Testis (tissue), 2 donors: ENCODE measurements at regions not wholly inside any gene's neighbourhood (a gene's known extent, or its start where the extent isn't known, plus 50 kb on each side); places are given as distances from the start of the nearest gene placed in this dataset.

Experiments
- POLR2A ChIP-seq: fragments of 450-650 bp; IDR thresholded peaks from one replicate; pipeline ENCODE4 v1.6.1; 2017; ENCODE audit warnings: antibody characterized with exemption, mild to moderate bottlenecking, moderate library complexity
- TF ChIP-seq, protein P1 (sequence below), 3 experiments: fragments of 450-650 bp in 2 of 3; fragments of 200-600 bp in 1 of 3; sonication (generic) in 1 of 3; IDR thresholded peaks; one replicate each; pipeline ENCODE4 v1.5.1; 2016 to 2019; ENCODE audit warnings: antibody characterized with exemption in 3 of 3, mild to moderate bottlenecking in 2 of 3, moderate library complexity in 1 of 3

DNA sequence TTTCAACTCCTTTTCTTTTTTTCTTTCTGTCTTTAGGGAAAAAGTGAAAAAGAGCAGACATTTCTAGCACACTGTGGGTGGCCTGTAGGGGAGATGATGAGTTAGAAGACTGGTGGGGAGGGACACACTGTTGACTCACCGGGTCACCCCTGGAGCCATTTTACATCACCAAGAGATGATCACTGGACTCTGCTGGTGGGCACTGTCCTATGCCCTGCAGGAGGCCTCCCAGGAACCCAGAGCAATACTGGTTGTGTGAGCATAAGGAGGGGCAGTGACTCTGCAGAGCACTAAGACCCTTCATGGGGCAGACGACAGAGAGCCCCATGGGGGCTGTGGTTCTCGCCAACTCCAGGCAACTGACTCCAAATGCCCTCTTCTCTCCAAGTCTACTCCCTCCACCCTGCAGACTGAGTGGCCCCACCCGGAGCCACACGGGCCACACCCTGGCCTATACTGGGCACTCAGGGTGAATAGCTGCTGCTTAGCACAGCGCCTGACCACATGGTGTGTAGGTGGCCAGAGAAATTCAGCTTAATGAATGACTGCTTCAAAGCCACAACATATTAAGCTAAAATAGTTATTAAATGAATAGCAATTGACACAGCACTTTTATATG, 177.5 kb downstream of the CDC5L start:
- TF ChIP-seq, protein P1, sequence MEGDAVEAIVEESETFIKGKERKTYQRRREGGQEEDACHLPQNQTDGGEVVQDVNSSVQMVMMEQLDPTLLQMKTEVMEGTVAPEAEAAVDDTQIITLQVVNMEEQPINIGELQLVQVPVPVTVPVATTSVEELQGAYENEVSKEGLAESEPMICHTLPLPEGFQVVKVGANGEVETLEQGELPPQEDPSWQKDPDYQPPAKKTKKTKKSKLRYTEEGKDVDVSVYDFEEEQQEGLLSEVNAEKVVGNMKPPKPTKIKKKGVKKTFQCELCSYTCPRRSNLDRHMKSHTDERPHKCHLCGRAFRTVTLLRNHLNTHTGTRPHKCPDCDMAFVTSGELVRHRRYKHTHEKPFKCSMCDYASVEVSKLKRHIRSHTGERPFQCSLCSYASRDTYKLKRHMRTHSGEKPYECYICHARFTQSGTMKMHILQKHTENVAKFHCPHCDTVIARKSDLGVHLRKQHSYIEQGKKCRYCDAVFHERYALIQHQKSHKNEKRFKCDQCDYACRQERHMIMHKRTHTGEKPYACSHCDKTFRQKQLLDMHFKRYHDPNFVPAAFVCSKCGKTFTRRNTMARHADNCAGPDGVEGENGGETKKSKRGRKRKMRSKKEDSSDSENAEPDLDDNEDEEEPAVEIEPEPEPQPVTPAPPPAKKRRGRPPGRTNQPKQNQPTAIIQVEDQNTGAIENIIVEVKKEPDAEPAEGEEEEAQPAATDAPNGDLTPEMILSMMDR (IDR thresholded peaks at IDR 0.05), result no peak
- TF ChIP-seq POLR2A, result no peak
